K562 (cell line): ENCODE measurements at regions not wholly inside any gene's neighbourhood (a gene's known extent, or its start where the extent isn't known, plus 50 kb on each side); places are given as distances from the start of the nearest gene placed in this dataset.

ENCODE experiments used
- CTBP1 ChIP-seq: fragments of 450-650 bp; IDR thresholded peaks from 2 replicates; pipeline ENCODE4 v1.6.1; 2016; ENCODE audit warnings: borderline replicate concordance
- CUX1 ChIP-seq: fragments of 200-800 bp; sonication (Bioruptor generic); IDR thresholded peaks from 2 replicates; pipeline ENCODE4 v1.6.1; 2016; ENCODE audit warnings: missing genetic modification characterization, missing compliant biosample characterization
- ILF3 ChIP-seq: fragments of 450-650 bp; IDR thresholded peaks from 2 replicates; pipeline ENCODE4 v1.6.1; 2018; ENCODE audit warnings: antibody characterized with exemption, mild to moderate bottlenecking, moderate library complexity, borderline replicate concordance
- LARP7 ChIP-seq: fragments of 450-650 bp; IDR thresholded peaks from 2 replicates; pipeline ENCODE4 v1.6.1; 2016
- MCM3 ChIP-seq: fragments of 450-650 bp; IDR thresholded peaks from 2 replicates; pipeline ENCODE4 v1.6.1; 2016
- MED1 ChIP-seq: sonication (generic); formaldehyde crosslinking; IDR thresholded peaks from 2 replicates; pipeline ENCODE4 v1.8.1; 2023; ENCODE audit warnings: missing genetic modification reagents, borderline replicate concordance
- NFYB ChIP-seq: IDR thresholded peaks from 2 replicates; pipeline ENCODE4 v1.6.1; 2011; ENCODE audit warnings: mild to moderate bottlenecking, moderate library complexity; ENCODE audit not compliant: insufficient read length; ENCODE audit errors: extremely low read depth
- NR3C1 ChIP-seq: sonication (generic); formaldehyde crosslinking; IDR thresholded peaks from 2 replicates; pipeline ENCODE4 v1.8.1; 2022; ENCODE audit warnings: missing genetic modification reagents
- PTTG1 ChIP-seq: fragments of 450-650 bp; IDR thresholded peaks from 2 replicates; pipeline ENCODE4 v1.6.1; 2016; ENCODE audit warnings: low read depth, mild to moderate bottlenecking, missing genetic modification characterization, missing compliant biosample characterization
- SRSF9 ChIP-seq: fragments of 200-400 bp; formaldehyde crosslinking; IDR thresholded peaks from 2 replicates; pipeline ENCODE4 v1.6.1; 2017; ENCODE audit warnings: low read depth, low read length, borderline replicate concordance
- TAL1 ChIP-seq: fragments of 450-650 bp; IDR thresholded peaks from 2 replicates; pipeline ENCODE4 v1.6.1; 2016; ENCODE audit warnings: mild to moderate bottlenecking
- ZBED1 ChIP-seq: IDR thresholded peaks from 2 replicates; pipeline ENCODE4 v1.6.1; 2014
- ZBTB34 ChIP-seq: fragments of 250-450 bp; sonication (Bioruptor Pico); IDR thresholded peaks from 2 replicates; pipeline ENCODE4 v1.8.0; 2021; ENCODE audit warnings: mild to moderate bottlenecking, moderate library complexity
- ZBTB49 ChIP-seq: sonication (generic); formaldehyde crosslinking; IDR thresholded peaks from 2 replicates; pipeline ENCODE4 v1.8.0; 2022; ENCODE audit warnings: missing genetic modification reagents, mild to moderate bottlenecking, borderline replicate concordance
- ZNF57 ChIP-seq: fragments of 450-650 bp; formaldehyde crosslinking; IDR thresholded peaks from 2 replicates; pipeline ENCODE4 v1.4.0; 2020; ENCODE audit warnings: mild to moderate bottlenecking, moderate library complexity
- TF ChIP-seq, protein P1 (sequence below), 2 experiments: fragments of 450-650 bp; conservative IDR thresholded peaks; 2 replicates each; pipeline ENCODE4 v1.6.1; 2017; ENCODE audit warnings: mild to moderate bottlenecking in 2 of 2, moderate library complexity in 2 of 2
- TF ChIP-seq, protein P2 (sequence below): fragments of 450-650 bp; IDR thresholded peaks from one replicate; pipeline ENCODE4 v1.6.1; 2018; ENCODE audit warnings: mild to moderate bottlenecking, moderate library complexity; ENCODE audit not compliant: partially characterized antibody

GRCh38 chr22:27597703-27598444 lies 203.7 kb downstream of the MN1 start (continued):
- TF ChIP-seq NFYB (peak; percentile 90), NR3C1 (CRISPR knock-in tag) (no peak), LARP7 (no peak), ZBTB49 (no peak), ZNF57 (CRISPR knock-in tag) (no peak), MED1 (CRISPR knock-in tag) (no peak), SRSF9 (no peak), ILF3 (no peak), TAL1 (no peak), ZBED1 (no peak), CTBP1 (no peak), ZBTB34 (no peak), CUX1 (CRISPR knock-in tag) (no peak), MCM3 (no peak), PTTG1 (tag) (no peak)
- TF ChIP-seq, protein P1, sequence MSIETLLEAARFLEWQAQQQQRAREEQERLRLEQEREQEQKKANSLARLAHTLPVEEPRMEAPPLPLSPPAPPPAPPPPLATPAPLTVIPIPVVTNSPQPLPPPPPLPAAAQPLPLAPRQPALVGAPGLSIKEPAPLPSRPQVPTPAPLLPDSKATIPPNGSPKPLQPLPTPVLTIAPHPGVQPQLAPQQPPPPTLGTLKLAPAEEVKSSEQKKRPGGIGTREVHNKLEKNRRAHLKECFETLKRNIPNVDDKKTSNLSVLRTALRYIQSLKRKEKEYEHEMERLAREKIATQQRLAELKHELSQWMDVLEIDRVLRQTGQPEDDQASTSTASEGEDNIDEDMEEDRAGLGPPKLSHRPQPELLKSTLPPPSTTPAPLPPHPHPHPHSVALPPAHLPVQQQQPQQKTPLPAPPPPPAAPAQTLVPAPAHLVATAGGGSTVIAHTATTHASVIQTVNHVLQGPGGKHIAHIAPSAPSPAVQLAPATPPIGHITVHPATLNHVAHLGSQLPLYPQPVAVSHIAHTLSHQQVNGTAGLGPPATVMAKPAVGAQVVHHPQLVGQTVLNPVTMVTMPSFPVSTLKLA (conservative IDR thresholded peaks at IDR 0.05) = no peak
- TF ChIP-seq, protein P2, sequence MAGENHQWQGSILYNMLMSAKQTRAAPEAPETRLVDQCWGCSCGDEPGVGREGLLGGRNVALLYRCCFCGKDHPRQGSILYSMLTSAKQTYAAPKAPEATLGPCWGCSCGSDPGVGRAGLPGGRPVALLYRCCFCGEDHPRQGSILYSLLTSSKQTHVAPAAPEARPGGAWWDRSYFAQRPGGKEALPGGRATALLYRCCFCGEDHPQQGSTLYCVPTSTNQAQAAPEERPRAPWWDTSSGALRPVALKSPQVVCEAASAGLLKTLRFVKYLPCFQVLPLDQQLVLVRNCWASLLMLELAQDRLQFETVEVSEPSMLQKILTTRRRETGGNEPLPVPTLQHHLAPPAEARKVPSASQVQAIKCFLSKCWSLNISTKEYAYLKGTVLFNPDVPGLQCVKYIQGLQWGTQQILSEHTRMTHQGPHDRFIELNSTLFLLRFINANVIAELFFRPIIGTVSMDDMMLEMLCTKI = no peak
